HG02884 (cell line): ENCODE measurements at regions not wholly inside any gene's neighbourhood (a gene's known extent, or its start where the extent isn't known, plus 50 kb on each side); places are given as distances from the start of the nearest gene placed in this dataset.

Experiments
- ATAC-seq: cut with Tn5 transposase; IDR thresholded peaks from one replicate; pipeline ENCODE4 v1.9.1; 2021; ENCODE audit warnings: mild to moderate bottlenecking, moderate library complexity; ENCODE audit not compliant: unreplicated experiment

DNA sequence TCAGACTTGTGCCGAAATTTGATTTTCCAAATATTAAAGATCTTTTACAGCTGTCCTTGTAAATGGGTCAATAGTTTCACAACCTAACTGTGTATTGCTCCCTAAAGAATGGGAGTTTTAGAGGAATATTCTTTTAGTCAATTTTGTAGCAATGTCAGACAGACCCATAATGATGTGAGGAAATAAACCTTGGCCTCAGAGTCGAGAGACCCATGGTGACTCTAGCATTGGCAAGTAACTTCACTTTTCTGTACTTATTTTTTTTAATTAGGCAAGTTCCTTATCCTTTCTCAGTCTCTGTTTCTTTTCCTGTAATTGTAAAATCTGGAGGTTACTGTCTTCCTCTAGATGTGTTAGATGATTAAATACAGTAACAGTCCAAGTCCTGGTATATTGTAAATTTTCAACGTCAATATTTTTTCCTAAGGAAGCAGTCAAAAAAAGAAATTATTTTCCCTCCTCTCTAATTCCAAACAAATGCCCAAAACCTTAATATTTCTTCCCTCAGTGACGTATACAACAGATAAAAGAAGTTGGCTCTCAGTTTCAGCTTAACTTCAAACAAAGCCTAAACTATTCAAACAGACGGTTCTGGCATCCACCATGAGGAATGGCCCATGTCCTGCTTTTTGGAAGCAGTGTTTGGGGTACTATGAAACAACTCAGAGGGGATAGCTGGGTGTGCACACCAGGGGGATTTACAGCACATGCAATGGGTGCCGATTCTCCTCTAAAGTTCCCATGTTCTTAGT lies 466.7 kb downstream of the TNS1 start:
- no peak for ATAC-seq

DNA sequence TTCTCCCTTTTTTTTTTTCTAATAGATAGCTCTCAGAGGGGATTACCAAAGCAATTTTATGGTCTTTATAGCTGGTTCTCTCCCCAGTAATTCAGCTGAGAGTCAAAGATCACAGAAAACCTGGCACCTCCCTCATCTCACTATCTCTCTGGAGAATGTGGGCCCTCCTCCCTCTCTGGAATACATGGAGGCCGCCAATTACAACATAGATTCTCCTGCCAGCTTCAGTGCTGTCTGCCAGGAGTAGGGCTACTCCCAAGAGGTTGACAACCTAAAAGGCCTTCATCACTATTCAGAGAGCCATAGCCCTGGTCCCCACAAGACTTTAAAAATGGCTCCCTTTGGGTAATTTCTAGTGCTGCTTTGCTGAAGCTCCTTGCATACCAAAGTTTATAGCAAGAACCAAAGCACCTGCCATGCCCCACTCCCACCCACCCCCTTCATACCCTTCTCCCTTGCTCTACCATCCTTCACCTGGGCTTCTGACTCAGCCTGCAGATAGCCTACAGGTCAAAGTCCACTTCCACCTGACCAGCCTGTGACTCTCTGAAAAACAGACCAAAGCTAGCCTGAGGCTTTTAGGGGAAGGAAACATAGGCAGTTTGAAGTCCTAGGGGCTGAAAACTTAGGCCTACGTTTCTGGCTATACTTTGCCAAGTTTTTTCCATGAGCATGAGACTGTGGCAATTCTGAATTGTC lies 472.3 kb downstream of the TNS1 start:
- no peak for ATAC-seq

DNA sequence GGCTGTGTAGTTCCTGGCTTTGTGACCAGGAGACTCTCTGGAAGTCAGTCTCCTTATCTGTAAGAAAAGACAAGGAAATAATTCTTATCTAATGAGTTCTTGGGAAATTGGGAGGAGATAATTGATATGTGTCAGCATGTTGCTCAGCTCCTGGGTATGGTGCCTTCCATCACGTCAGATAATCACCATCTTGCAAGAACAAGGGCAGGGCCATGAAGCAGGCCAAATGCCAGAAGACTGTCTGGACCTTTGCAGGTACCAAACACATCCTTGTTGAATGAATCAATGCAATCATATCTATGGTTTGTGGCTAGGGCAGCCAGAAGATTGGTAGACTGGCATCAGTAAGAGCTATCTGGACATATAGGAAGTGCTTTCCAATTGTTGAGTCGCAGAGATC lies 473.5 kb downstream of the TNS1 start:
- no peak for ATAC-seq

DNA sequence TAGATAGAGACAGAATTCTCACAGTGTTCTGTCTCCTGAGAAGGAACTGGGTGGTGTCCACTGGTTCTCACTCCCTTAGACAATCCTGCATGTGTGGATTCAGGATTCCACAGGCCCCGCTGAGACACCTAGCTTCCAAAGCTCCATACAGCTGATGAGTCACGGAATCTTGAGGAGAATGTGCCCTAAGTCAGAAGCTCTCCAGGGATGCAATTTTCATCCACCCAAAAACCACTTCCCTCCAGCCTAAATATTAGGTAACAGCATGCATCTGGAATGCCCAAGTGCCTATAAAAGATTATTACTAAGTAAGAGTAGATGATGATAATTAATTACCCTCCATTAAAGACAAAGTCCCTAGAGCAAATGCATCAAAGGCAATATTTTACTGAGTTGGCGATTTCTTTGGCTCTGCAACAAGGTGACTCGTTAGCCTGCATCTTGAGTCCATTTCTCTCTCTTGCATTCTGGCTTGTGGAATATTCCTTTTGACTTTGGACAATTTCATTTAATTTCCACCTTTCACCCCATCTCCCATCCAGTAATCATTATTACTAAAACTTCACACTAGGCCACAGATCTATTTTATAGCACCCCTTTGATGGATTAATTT lies 475.1 kb downstream of the TNS1 start:
- no peak for ATAC-seq

DNA sequence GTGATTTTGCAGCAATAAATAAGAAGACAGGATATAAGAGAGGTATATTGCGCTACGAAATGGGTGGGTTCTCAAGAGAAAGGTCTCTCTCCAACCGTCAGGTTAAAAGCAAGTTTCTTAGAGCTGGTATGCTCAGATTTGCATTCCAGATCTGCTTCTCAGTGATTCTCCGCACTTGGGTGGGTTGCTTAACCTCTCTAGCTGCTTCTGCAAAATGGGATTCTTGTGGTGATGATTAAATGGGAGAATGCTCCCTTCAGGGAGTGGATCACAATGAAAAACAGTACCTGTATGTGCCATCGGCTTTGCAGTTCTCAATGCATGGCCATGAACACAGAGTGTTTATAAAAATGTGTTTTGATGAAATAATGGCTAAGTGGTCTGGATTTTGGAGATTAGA lies 477.7 kb downstream of the TNS1 start:
- no peak for ATAC-seq

DNA sequence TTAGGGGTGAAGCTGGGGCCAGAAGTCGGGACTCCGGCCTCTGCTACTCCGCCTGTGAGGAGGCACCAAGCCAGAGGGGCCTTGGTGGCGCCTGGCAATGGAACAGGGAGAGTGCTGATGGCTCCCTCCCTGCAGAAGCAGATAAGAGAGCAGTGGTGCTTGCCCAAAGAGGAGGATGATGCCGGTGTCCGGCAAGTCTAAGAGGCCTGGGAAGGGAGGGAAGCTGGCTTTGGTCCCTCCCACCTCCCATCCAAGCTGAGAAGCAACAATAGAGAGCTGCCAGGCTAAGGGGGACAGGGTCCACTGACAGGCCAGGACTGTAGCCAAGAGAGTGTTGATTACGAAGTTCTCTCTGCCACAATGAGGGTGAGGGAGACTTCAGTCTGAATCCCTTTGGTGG lies 479.5 kb downstream of the TNS1 start:
- ATAC-seq: no peak

DNA sequence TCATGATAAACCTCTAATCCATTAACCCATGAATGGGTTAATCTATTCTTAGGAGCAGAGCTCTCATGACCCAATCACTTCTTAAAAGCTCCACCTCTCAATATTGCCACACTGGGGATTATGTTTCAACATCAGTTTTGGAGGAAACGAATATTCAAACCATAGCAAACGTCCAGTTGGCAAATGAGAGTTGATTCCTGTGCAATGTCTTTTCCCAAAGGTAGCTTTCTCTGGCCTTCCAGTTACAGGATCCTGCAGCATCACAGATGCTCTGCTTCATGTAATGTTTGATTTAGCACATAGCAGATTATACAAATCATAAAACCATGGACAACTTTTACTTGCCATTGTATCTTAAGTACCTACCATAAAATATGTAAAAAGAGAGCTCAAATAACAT lies 481.0 kb downstream of the TNS1 start:
- ATAC-seq: no peak

DNA sequence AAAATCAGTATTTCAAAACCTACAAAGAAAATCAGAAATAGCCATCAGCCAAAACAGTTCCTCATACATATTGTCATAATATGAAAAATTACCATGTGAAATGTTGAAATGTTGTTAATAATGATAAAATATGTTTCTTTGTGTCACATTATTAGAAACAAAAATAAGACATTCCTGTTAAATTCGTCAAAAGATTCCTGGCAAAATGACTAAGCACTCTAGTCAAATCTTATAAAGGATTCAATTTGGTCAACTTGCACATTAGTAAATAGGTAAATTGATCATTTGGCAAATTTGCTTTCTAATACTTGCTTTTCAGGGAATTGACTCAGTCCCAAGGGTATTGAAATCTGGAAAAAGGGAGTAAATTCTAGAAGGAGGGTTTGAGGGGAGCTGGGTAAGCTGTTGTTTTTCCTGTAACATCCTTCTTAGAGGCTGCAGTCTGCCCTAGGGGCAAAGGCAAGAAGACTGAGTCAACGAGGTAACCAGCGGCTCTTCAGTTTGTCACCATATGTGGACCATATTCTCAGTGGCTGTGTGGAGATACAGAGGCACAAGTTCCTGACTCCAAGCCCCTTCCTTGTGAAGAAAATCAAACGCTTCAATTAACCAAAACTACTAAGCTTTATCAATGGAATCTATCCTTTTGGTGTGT lies 482.3 kb downstream of the TNS1 start:
- no peak for ATAC-seq

DNA sequence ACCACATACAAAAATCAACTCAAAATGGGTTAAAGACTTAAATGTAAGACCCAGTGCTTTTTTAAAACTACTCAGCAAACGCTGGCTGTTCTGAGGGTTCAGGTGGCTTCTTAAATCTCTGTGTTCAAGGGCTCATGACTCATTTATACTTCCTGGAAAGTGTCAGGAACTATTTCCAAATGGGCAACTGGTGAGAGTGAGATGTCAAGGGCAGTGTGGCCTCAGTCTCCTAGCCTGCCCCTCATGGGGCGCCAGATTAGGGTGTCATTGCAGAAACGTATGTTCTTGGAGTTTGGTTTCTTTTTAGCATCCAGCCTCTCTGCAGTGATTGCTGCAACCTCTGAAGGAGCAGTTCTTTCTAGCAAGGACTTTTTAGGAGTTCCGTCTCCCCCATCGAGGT lies 485.4 kb downstream of the TNS1 start:
- ATAC-seq: no peak

DNA sequence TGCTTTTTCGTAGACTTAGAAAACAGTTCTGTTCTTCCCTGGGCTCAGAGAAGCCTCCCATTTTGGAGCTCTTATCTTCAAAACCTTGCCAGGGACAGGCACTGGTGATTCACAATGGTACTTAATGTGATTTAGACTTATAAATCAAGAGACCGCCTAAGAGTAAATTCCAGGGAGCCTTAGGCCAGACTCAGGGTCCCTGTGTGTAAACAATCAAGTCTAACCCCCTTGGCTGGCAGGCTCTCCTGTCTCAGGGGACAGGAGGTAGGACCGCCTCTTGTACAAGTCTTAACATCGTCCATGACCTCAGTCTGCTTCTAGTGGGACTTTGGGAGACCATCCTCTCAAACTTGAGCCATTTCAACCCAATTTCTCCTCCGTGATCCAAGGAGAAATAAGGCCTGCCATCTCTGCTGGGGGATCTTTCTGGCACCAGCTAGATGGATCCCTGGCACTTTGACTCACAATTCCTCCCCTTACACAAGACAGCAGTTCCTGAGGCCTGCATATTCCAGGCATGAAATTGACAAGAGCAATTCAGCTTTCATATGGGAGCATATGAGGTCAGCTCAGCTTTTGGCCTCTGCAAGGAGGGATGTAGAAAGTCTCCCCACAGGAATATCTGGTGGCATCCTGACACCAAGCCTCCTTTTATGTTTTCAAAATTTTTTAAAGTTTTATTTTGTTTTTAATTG lies 487.0 kb downstream of the TNS1 start:
- ATAC-seq: no peak

DNA sequence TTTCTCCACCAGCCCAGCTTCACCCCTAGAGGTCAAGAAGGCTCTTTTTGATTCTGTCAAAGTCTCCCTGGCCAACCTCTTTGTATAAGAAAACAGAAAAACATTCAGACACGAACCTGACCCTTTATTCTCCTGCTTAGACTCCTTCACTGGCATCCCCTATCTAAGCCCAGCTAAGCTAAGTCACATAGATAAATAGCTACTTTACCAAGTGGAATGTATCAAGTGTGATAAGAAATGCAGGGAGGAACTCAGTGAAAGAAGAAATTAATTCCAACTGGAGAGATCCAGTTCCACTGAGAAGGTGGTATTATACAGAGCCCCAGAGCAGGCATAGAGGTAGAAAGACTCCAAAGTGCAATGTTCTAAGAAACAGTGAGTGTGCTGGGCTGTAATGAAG lies 489.5 kb downstream of the TNS1 start:
- no peak for ATAC-seq

DNA sequence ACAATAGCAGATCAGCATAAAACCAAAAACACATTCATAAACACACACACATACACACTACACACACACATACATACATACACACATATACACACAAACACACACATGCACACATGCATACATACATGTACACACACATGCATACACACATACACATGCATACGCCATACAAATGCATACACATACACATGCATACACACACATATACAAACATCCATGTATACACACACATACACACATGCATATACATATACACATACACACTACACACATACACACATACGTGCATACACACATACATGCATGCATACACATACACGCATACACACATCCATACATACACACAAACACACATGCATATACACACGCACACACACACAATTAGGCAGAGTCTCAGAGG lies 490.1 kb downstream of the TNS1 start:
- ATAC-seq: no peak

DNA sequence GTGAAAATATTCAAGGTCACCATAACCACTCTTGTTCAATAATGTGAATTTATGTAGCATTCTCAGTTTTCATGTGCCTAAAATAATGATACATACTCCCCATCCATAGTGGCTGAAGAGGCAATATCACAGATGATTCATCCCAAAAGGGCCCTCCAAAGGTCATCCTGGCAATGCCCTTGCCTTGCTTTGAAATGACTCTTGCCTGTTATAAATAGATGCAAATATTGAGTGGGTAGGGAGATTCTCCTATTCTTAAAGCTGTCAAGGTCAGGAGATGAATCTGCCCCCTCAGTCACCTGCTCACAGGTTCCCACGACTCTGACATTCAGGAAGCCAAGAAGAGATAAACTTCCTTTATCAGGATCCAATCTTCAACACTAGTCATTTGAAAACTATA lies 490.5 kb downstream of the TNS1 start:
- no peak for ATAC-seq

DNA sequence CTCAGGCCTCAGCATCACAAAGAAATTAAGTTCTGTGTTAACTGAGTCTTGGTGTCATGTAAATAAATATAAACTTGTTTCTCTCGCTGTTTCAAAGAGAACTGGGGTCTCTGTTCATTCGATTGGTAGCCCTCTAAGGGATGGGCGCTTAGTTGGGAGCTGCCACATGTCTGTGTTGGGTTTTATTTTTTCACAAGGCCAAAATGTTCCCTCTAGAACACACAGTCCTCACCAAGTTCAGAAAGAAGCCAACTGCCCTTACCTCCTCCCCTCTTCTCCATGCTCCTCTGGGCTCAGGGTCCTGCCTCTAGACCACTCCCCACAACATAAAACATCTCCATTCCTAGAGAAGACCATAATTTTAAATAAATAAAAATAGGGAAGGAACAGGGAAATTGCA lies 490.9 kb downstream of the TNS1 start:
- ATAC-seq: no peak

DNA sequence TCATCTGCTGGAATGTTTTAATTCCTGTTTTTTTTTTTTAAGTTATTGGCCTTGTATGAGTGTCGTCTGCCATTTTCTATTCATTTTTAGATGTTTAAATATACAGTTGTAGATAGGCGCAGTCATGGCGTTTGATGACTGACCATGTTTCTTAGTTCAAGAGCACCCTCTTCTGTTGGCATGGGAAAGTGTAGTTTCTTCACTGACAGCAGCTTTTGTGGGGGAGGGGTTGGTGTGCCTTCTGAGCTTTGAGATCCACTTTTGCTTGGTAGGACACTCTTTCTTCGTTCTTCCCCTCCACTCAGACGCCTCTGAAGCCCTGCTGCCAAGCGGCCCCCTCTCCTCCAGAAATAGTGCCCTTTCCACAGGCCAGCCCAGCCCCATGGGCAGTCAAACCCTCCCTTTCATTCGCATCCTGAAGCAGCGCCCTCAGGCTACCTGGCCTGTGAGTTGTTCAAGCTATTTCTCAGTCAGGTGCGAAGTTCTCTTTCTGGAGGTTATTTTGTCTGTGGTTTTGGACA lies 492.0 kb downstream of the TNS1 start:
- ATAC-seq: no peak

DNA sequence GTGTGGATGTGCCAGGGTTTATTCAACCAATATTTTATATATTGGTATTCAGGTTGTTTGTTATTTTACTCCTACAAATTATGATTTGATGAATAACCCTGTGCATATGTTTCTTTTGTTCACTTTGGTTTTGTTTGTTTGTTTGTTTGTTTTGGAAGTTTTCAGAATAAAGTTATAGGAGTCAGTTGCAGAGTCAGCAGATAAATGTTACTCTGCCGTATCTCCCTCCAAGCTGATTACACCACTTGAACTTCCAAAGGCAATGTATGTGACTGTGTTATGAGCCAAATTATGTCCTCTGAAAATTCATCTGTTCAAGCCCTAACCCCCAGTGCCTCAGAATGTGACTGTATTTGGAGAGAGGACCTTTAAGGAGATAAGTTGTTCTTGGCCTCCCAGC lies 497.5 kb downstream of the TNS1 start:
- no peak for ATAC-seq

DNA sequence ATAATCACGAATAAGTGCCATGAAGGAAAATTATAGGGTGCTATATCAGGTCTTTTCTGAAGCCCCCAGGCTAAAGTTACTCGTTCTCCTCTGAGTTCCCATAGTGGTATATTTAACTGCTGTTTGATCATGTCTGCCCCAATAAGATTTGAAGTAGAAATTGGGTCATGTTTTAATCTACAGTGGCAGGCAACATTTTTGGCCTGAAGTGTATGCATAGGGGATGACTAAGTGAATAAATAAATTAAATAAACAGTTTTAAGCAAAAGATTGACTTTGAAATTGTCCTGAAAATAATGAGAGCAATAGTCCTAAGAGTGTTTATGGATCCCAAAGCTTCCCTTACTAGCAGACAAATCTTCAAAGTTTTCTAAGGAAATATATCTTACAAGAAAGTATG lies 500.9 kb downstream of the TNS1 start:
- ATAC-seq: no peak

DNA sequence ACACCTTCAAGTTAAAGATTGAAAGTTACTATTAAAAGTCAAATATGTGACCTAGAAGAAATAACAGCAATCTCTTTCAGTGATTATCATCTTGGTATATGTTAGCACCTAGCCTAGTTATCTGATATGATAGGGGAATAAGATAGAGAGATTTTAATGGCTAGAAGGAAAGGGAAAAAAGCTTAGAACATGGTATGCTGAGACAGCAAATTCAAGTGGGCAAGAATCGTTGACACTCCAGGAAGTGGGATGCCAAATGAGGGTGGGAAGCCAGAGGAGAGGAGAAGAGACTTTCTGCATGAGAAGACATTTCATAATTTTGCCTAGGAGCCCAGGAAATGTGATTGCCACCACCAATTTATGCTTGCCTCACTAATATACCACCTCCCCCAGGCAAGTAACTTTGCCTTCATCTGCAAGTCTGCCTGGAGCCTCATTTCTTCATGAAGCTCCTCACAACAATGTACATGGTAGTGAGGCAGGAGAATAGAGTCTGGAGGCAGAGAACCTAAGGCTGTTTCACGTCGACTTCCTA lies 504.9 kb downstream of the TNS1 start:
- no peak for ATAC-seq

DNA sequence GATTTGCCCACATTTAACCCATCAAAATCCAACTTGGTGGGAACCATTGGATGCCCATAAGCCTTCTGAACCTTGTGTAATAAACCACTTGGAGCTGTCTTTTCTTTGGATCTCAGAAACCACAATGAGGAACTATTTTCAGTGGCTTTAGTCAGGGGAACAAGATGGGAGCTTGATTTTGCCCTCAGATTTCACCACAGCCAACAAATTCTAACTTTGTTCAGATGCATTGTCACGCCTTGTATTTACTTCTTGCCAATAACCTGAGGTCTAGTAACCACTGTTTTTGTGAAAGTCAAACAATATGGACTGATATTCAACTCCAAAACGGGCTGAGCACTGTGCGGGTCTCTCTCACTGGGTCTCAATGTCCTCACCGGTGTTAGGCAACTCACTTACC lies 508.2 kb downstream of the TNS1 start:
- ATAC-seq: no peak

DNA sequence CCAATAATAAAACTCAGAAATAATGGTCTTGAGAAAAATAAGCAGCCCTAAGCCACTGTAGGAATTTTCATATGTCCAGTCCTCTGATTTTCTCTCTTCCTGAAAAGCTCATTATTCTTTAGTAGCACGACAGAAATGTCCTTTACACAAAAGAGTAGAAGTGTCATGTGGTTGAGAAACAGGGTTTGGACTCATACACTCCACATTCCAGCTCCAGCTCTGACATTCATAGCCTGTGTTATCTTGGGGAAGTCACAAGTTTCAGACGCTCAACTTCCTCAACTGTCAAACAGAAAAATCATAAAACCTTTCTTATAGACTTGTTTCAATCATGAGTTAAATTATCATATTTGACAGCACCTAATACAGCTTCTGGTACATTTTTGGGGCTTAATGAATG lies 511.5 kb downstream of the TNS1 start:
- no peak for ATAC-seq
